ENCODE measurements at regions not wholly inside any gene's neighbourhood (a gene's known extent, or its start where the extent isn't known, plus 50 kb on each side); places are given as distances from the start of the nearest gene placed in this dataset.

GRCh38 chr10:90224791-90225566 lies 523.6 kb downstream of the KIF20B start:
- no peaks in the 10 kb centered on the region for H3K36me3 ChIP-seq (ENCODE audit: control insufficient read depth in 4 of 4, insufficient read depth in 4 of 4, low read length in 4 of 4)
- DNase-seq: no peak
- no peaks in the 10 kb centered on the region for H3K27me3 ChIP-seq (ENCODE audit: control insufficient read depth in 3 of 3, insufficient read depth in 3 of 3, low read length in 2 of 3)
- no peak for TF ChIP-seq CTCF (IDR thresholded peaks at IDR 0.05; ENCODE audit: control extremely low read depth, extremely low read depth)
- peaks cover 0 to 13% (median 0%) of the 10 kb centered on the region in 5 donors for H3K4me1 ChIP-seq (ENCODE audit: control insufficient read depth in 5 of 5, insufficient read depth in 5 of 5, low read length in 5 of 5)
- ATAC-seq (ENCODE audit: insufficient read depth, low FRiP score): no peak
- WGBS, 2 donors: 91 to 94% methylated on average over 2 of the region's 2 CpGs
- no peak overlapping the region for H3K27ac ChIP-seq (ENCODE audit: low read depth in 1 of 2, low read length in 1 of 2)
- H3K9ac ChIP-seq (ENCODE audit: insufficient read depth in 1 of 2, low read length in 2 of 2): no peak overlapping the region
- no peak overlapping the region for H3K4me3 ChIP-seq
- no peaks in the 10 kb centered on the region for H3K9me3 ChIP-seq (ENCODE audit: control insufficient read depth in 4 of 4, insufficient read depth in 3 of 4, low read length in 3 of 4)

- Histone ChIP-seq H3K9ac (ENCODE audit: insufficient read depth in 1 of 2, low read length in 2 of 2) (no peak overlapping the region), H3K4me1 (ENCODE audit: control insufficient read depth in 5 of 5, insufficient read depth in 5 of 5, low read length in 5 of 5) (peaks cover 0 to 13% (median 0%) of the 10 kb centered on the region in 5 donors), H3K27me3 (ENCODE audit: control insufficient read depth in 3 of 3, insufficient read depth in 3 of 3, low read length in 2 of 3) (no peaks in the 10 kb centered on the region), H3K27ac (ENCODE audit: low read depth in 1 of 2, low read length in 1 of 2) (no peak overlapping the region), H3K9me3 (ENCODE audit: control insufficient read depth in 4 of 4, insufficient read depth in 3 of 4, low read length in 3 of 4) (no peaks in the 10 kb centered on the region), H3K36me3 (ENCODE audit: control insufficient read depth in 4 of 4, insufficient read depth in 4 of 4, low read length in 4 of 4) (no peaks in the 10 kb centered on the region), H3K4me3 (no peak overlapping the region)
- TF ChIP-seq CTCF (IDR thresholded peaks at IDR 0.05; ENCODE audit: control extremely low read depth, extremely low read depth): no peak
- DNase-seq: no peak
- 93 to 94% methylated on average over 3 of the region's 3 CpGs for WGBS, 2 donors
- no peak for ATAC-seq (ENCODE audit: insufficient read depth, low FRiP score)
These were observed 525.1 kb downstream of the KIF20B start for GRCh38 chr10:90226517-90226916.

- no peak overlapping the region for H3K4me3 ChIP-seq
- peaks cover 0 to 13% (median 0%) of the 10 kb centered on the region in 5 donors for H3K4me1 ChIP-seq (ENCODE audit: control insufficient read depth in 5 of 5, insufficient read depth in 5 of 5, low read length in 5 of 5)
- 65 to 82% methylated on average over 2 of the region's 2 CpGs for WGBS, 2 donors
- H3K27me3 ChIP-seq (ENCODE audit: control insufficient read depth in 3 of 3, insufficient read depth in 3 of 3, low read length in 2 of 3): no peaks in the 10 kb centered on the region
- no peaks in the 10 kb centered on the region for H3K9me3 ChIP-seq (ENCODE audit: control insufficient read depth in 4 of 4, insufficient read depth in 3 of 4, low read length in 3 of 4)
- no peak overlapping the region for H3K27ac ChIP-seq (ENCODE audit: low read depth in 1 of 2, low read length in 1 of 2)
- H3K36me3 ChIP-seq (ENCODE audit: control insufficient read depth in 4 of 4, insufficient read depth in 4 of 4, low read length in 4 of 4): no peaks in the 10 kb centered on the region
- no peak for TF ChIP-seq CTCF (IDR thresholded peaks at IDR 0.05; ENCODE audit: control extremely low read depth, extremely low read depth)
- no peak for ATAC-seq (ENCODE audit: insufficient read depth, low FRiP score)
- no peak for DNase-seq
- no peak overlapping the region for H3K9ac ChIP-seq (ENCODE audit: insufficient read depth in 1 of 2, low read length in 2 of 2)
These were observed 525.8 kb downstream of the KIF20B start for GRCh38 chr10:90227217-90227656.
